T47D (cell line): ENCODE measurements at regions not wholly inside any gene's neighbourhood (a gene's known extent, or its start where the extent isn't known, plus 50 kb on each side); places are given as distances from the start of the nearest gene placed in this dataset.

Source experiments
- DNase-seq, 2 experiments: peaks; one replicate each; pipeline versions ENCODE4 v3.0.0 to v3.0.0-alpha.2; 2011 to 2012; ENCODE audit warnings: low read depth in 1 of 2, low spot score in 1 of 2
- JUND ChIP-seq: IDR thresholded peaks from 2 replicates; pipeline ENCODE4 v1.6.1; 2012; ENCODE audit warnings: low read depth
- in situ Hi-C: cut with HindIII; loops from 2 replicates; pipeline ENCODE4 v1.10.0; 2016; ENCODE audit warnings: low sequenced_read_pairs, low pct_unique_long_range_greater_than_20kb

DNA sequence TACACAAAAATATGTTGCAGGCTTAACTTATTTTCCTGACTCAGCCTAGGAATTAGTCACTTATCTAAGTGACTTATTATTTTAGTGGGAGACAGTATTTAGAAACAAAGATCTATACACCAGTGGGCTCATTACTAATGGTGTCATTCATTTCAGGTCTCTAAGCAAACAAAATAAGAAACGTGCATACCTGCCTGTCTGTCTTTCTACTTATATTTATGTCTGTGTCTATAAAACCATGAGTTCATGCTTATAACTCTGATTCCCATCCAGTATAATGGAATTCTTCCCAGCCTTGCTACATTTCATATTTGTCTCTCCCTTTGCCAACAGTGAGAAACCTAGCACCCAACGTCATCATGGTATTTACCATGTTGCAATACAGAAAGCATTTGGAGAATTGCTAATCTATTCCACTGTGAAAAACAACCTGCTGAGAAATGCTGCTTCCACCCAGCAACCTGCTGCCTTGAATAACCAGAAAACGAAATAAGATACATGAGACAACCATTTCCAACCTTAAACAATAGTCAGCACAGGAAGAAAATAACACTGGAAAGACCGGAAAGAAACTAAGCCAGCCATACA is 501.0 kb downstream of the GLRX3 start:
- no peak for DNase-seq
- in situ Hi-C loops, result no loop called here

DNA sequence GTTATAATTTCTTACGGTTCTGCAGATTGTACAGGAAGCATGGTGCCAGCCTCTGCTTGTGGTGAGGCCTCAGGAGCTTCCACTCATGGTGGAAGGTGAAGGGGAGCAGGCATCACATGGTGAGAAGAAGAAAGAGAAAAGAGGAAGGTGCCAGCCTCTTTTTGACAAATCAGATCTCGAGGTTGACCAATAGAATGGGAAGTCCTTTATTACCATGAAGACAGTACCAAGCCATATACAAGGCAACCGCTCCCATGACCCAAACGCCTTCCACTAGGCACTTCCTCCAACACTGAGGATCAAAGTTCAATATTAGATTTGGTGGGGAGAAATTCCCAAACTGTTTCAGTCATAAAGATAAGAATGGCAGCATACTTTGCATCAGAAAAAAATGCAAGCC is 502.8 kb downstream of the GLRX3 start:
- TF ChIP-seq JUND, result no peak
- in situ Hi-C loops, result no loop called here
- DNase-seq, result no peak

More for the DNA sequence above, 501.0 kb downstream of the GLRX3 start:
- TF ChIP-seq JUND, result no peak

DNA sequence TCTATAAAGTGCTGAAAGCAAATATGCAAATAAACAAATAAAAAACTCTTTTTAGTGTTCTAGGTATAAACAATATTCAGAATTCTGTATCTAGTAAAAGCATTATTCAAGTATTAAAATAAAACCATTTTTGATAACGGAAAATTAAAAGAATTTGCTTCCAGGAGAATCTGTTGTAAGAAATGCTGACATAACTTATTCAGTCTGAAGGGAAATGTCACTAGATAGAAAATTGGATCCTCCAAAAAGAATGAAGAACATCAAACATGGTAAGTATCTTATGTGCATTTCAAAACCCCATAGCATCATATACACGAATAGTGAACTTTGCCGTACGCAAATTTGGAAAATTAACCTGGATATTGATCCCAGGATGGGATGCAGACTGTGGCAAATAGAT is 506.7 kb downstream of the GLRX3 start:
- TF ChIP-seq JUND, result no peak
- in situ Hi-C loops, result no loop called here

DNA sequence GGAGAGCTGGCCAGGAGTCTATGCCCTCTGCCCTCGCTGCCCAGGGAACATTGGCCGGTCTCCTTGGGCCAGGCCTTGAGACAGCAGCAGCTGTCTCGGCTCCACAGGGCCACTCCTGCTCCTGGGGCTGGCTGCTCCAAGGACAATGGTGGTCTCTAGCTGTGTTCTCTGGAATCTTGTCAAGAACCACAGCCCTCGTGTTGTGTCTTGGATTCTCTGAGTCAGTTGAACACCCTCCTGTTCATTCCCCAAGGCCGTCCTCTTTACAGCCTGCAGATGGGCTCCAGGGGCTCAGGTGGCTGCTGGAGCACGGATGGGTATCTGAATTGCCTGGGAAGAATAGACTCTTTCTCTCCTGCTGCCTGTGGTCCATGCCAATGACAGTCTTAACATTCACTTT is 511.1 kb downstream of the GLRX3 start:
- no peak for DNase-seq
- in situ Hi-C loops, result no loop called here
- TF ChIP-seq JUND, result no peak

More for the DNA sequence above, 506.7 kb downstream of the GLRX3 start:
- no peak for DNase-seq

DNA sequence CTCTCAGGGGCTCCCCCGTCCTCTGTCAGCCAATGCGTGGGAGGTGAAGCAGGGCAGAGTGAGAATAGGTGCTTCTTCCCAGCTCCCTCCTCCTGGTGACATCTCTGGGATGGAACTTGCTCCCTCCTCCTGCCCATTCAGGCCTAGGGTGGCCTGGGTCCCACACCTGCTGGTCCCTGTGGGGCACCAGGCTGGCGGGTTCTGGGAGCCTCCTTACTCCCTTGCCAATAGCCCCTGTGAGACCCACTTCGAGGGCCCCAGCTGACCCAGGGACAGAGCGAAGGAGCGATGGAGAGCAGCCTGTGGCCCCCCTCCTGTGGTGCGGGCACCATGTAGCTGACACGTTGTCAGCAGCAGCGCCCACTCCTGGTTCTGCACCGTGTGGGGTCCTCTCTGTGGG is 512.6 kb downstream of the GLRX3 start:
- no peak for TF ChIP-seq JUND
- in situ Hi-C loops, result no loop called here
- no peak for DNase-seq

DNA sequence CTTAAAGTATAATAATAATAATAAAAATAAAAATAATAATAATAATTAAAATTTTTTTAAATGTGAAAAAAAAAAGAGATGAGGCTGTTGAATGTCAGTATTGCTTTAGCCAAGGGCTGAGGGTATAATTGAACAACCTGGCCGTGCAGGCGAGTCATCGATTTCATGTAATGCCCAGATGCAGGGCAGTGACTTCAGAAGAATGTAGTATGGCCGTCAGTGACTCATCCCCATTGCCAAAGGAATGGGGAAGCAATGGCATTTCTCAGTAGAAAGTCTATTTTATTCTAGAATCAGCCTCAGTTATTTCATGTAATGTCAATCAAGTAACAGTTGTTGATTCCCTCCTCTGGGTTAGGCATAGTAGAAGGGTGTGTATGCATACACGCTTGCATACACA is 516.4 kb downstream of the GLRX3 start:
- in situ Hi-C loops, result no loop called here
- no peak for DNase-seq
- no peak for TF ChIP-seq JUND

DNA sequence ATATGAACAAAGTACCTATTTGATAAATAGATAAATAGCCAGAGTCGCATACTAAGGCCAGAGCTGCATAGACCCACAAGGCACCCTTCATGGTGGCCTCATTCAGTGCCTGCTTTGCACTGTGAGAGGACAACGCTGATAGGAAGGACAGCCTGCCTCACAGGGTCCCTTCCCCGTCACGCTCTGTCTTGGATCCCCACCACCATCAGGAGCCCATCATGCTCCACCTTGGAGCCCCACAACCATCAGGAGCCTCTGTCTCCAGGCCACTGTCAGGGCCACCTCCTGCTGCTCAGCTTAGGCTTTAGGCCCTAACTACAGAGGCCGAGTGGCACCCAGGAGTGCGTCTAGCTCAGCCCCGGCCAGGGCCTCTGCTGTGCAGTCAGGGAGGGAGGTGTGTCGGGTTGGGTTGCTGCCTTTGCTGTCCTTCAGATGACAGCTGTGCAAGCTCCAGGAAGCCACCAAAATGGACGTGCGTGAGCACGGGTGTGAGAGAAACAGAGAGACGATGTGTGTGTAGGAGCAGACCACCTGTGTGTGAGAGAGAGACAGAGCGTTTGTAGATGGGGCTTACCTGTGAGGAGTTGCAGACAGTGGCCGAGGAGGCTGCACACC is 516.9 kb downstream of the GLRX3 start:
- in situ Hi-C loops, result no loop called here
- no peak for TF ChIP-seq JUND
- no peak for DNase-seq

DNA sequence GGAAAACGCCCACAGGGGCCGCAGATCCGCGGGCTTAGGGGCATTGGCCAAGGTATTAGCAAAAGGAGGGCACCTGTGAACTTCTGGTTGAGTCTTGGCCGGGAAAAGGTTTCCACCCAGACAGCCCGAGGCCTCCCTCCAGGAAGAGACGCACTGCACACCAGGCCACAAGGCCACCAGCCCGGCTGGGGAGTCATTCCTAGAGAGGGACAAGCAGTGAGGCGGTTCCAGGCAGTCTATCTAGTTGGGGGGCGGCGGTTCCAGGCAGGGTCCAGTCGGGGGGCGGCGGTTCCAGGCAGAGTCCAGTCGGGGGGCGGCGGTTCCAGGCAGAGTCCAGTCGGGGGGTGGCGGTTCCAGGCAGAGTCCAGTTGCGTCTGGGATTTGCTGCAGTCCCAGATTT is 518.5 kb downstream of the GLRX3 start:
- no peak for DNase-seq
- in situ Hi-C loops, result no loop called here
- no peak for TF ChIP-seq JUND

DNA sequence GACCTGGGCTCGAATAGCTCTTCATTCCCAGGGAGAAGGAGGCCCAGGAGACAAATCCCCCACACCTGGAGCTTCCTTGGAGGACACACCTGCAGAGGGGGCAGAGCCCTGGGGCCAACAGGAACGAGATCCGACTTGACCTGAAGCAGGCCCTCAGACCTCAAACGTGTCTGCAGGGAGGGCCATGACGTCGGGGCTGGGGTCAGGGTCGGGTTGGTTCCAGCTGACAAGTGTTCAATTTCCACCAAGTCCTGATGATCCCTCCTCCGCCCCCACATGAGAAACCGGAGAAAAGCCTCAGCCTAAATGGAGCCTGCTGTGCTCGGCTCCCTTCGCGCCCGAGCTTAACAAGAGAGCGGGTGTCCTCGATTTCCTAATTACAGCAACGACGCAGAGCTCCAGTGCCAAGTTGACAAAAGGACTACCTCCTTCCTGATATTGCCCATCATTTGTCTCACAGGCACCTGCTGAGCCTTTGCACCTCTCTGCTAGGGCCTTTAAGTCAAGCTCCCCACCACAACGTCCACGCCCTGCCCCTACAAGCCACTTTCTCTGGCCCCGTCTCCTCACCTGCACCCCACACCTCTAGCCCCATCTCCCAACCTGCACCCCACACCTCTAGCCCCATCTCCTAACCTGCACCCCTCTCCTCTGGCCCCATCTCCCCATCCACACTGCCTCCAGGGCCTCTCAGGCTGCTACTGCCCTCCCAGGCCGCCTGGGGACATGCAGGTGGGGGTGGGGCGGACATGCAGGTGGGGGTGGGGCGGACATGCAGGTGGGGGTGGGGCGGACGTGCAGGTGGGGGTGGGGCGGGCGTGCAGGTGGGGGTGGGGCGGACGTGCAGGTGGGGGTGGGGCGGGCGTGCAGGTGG is 519.4 kb downstream of the GLRX3 start:
- in situ Hi-C loops, result no loop called here
- DNase-seq, result no peak
- TF ChIP-seq JUND, result no peak

DNA sequence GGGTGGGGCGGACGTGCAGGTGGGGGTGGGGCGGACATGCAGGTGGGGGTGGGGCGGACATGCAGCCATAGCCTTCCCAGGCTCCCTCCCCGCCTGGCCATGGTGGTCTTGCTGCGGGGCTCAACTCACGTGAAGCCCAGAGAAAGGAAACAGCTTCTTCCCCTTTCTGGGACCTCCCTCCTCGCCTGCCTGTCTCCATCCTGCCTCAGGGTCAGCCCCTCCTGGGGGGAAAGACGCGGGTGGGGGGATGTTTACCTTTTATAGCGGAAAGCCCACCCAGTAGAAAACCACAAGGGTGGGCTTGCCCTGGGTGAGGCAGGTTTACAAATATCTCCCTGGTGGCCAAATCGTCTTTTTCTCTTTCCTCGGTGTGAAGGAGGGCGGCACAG is 520.0 kb downstream of the GLRX3 start:
- DNase-seq, result no peak
- TF ChIP-seq JUND, result no peak
- in situ Hi-C loops, result no loop called here

DNA sequence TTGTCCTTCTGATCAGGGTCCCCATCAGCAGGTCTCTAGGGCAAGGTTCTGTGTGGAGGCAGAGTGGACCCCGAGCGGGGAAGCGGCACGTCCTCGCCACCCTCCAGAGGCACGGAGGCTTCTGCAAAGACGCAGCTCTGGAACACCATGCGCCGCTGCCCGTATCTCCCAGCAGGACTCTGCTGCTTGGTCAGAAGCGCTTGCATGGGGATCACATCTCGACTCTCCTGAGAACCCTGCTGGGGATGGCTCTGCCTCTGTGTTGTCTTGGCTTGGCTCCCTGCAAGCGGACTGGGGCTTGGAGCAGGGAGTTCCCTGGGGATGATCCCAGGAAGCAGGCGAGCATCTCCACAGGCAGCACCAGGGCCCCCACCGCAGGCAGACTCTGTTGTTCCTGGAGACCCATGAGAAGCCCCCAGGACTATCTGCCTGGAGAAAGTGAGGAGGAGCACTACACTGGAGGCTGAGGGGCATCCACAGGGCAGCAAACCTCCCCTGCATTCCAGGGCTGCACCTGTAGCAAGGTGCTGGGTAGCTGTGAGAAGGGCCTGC is 520.5 kb downstream of the GLRX3 start:
- in situ Hi-C loops, result no loop called here
- no peak for DNase-seq
- no peak for TF ChIP-seq JUND

DNA sequence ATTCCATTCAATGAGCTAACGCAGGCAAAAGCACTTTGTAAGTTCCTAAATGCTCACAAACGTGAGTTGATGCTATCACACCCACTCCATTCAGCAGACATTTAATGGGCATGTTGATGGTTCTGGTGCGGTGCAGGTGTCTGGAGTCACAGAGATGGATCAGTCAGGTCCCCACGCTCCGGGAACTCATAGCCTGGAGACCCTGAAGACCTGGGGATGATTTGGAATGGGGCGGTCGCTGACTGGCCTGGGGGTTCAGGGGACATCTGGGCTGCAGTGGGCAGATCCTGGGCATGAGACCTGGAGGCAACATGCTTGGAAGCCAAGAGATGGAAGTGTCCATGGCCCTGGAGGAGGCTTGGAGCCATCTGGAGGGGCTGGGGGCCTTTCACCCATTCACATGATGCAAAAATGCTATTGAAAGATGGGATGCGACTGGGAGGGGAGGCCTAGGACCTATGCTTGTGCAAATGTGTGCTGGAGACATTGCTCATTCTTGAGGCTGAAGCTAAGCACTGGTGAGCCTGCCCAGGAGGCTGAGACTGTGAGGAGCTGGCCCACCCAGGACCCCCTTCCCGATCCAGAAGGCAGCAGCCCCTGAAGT is 522.6 kb downstream of the GLRX3 start:
- in situ Hi-C loops, result no loop called here
- TF ChIP-seq JUND, result no peak
- DNase-seq, result no peak
